ENCODE measurements at regions not wholly inside any gene's neighbourhood (a gene's known extent, or its start where the extent isn't known, plus 50 kb on each side); places are given as distances from the start of the nearest gene placed in this dataset.

GRCh38 chr3:13133471-13133981, 60.3 kb upstream of the IQSEC1 start:
- FAIRE-seq: no peak
- Histone ChIP-seq H3K27ac (ENCODE audit: extremely low read depth, low read depth, low read length) (no peak overlapping the region), H3K9me3 (replicated peaks; ENCODE audit: control insufficient read depth, insufficient read depth, low read depth, low read length) (no peaks in the 10 kb centered on the region), H3K9ac (ENCODE audit: insufficient read depth in 1 of 2, low read depth in 2 of 2, low read length in 2 of 2) (no peak overlapping the region), H3K4me3 (no peak overlapping the region), H3K4me2 (ENCODE audit: insufficient read depth, low read length) (no peak overlapping the region), H3K9me1 (ENCODE audit: control insufficient read depth, insufficient read depth, low read length) (no peaks in the 10 kb centered on the region), H3K27me3 (ENCODE audit: control insufficient read depth in 2 of 2, insufficient read depth in 2 of 2, low read length in 2 of 2) (peaks cover 48 to 65% of the 10 kb centered on the region in 2 experiments), H4K20me1 (replicated peaks; ENCODE audit: control insufficient read depth, insufficient read depth, low read length) (peaks cover 15% of the 10 kb centered on the region; the same call in 1 of the 2 replicates), H3K4me1 (replicated peaks in 1 of 2; ENCODE audit: control insufficient read depth in 2 of 2, insufficient read depth in 2 of 2, low read length in 2 of 2) (peaks cover 0 to 4% of the 10 kb centered on the region in 2 experiments; a peak in 1 of 5 replicates), H3K36me3 (ENCODE audit: control insufficient read depth, insufficient read depth, low read length) (no peaks in the 10 kb centered on the region), H2AFZ (ENCODE audit: low read depth, low read length) (no peak overlapping the region), H3K79me2 (ENCODE audit: control insufficient read depth, insufficient read depth, low read length) (no peaks in the 10 kb centered on the region)
- no peak for ATAC-seq
- under 1% methylated on average over 14 of the region's 14 CpGs for whole genome bisulfite sequencing (ENCODE audit: insufficient coverage, low coverage, missing lambda C conversion rate)
- intact Hi-C loops (cut with micrococcal nuclease) (no loop called here), in situ Hi-C loops (cut with MboI) (no loop called here)
- DNase-seq (ENCODE audit: extremely low read depth in 1 of 4, low spot score in 3 of 4): no peak
- CTCF ChIA-PET (ENCODE audit: low intra/inter-chr PET ratio): no interaction called here
- POLR2A ChIA-PET: interaction anchor here (0.7 to 1.6 kb wide), 2 partner anchors 9 to 13 kb away, joined by 3 read pairs; no protein-coding TSS in a partner anchor
- BruUV-seq (replicated peaks): no TSS peak
- no peak for TF ChIP-seq ZBTB2 (IDR thresholded peaks at IDR 0.05)
- no peak for TF ChIP-seq MBD2 (IDR thresholded peaks at IDR 0.05; ENCODE audit: borderline replicate concordance, low read depth)
- TF ChIP-seq ZNF175 (CRISPR knock-in tag; IDR thresholded peaks at IDR 0.05; ENCODE audit: low read depth): no peak
- no peak for TF ChIP-seq PRMT5 (CRISPR knock-in tag; IDR thresholded peaks at IDR 0.05)
- TF ChIP-seq PATZ1 (CRISPR knock-in tag; IDR thresholded peaks at IDR 0.05; ENCODE audit: borderline replicate concordance): no peak
- no peak for TF ChIP-seq MAX (CRISPR knock-in tag; IDR thresholded peaks at IDR 0.05)
- TF ChIP-seq CHD2 (IDR thresholded peaks at IDR 0.05; ENCODE audit: low read depth, low read length): no peak
- no peak for TF ChIP-seq CREB3 (tag; conservative IDR thresholded peaks at IDR 0.05; ENCODE audit: low read depth)
- TF ChIP-seq BCOR (IDR thresholded peaks at IDR 0.05): no peak
- no peak for TF ChIP-seq PHTF2 (CRISPR knock-in tag; IDR thresholded peaks at IDR 0.05)

All from K562 (cell line).